Erythroblast (primary cell): ENCODE measurements at regions not wholly inside any gene's neighbourhood (a gene's known extent, or its start where the extent isn't known, plus 50 kb on each side); places are given as distances from the start of the nearest gene placed in this dataset.

Experiments used
- GATA1 ChIP-seq: IDR thresholded peaks from 2 replicates; pipeline ENCODE4 v1.6.1; 2011; ENCODE audit warnings: low read depth, mild to moderate bottlenecking, control low read depth, low read length, moderate library complexity
- POLR2A ChIP-seq: IDR thresholded peaks from 2 replicates; pipeline ENCODE4 v1.6.1; 2011; ENCODE audit warnings: mild to moderate bottlenecking, low read length

DNA sequence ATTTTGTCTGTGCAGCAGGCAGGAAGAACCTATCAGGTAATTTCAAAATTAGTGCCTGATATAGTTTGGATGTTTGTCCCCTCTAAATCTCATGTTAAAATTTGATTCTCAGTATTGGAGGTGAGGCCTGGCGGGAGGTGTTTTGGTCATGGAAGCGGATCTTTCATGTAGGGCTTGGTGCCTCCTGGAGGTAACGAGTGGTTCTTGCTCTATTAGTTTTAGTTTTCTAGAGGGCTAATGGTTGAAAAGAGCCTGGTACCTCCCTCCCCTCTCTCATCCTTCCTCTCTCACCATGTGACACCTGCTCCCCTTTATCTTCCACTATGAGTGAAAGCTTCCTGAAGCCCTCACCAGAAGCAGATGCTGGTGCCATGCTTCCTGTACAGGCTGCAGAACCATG lies 106.3 kb downstream of the DRD1 start:
- TF ChIP-seq GATA1 (no peak), POLR2A (no peak)
